Natural killer cell (primary cell): ENCODE measurements at regions not wholly inside any gene's neighbourhood (a gene's known extent, or its start where the extent isn't known, plus 50 kb on each side); places are given as distances from the start of the nearest gene placed in this dataset.
A peak's percentile ranks its signal among the peaks of the same experiment; 100 is the strongest.
"Not testable (repeated sequence)": the region's sequence is repeated elsewhere in the genome, so short reads cannot be mapped to it uniquely, and the experiment has no call there.

Experiments used
- ATAC-seq, 3 donors: fragments of 150-1000 bp in 2 of 3; fragments of 200-7000 bp in 1 of 3; cut with Tn5 transposase; 1 replicate in 1 of 3; 2 replicates in 2 of 3; pipeline ENCODE4 v1.10.0; 2021; ENCODE audit warnings: mild to moderate bottlenecking in 2 of 3, moderate library complexity in 2 of 3
- DNase-seq, 2 donors: peaks; one replicate each; pipeline versions ENCODE4 v3.0.0 to v3.0.0-alpha.2; 2013 to 2021; ENCODE audit warnings: mixed read lengths in 1 of 2
- H3K27ac ChIP-seq: one replicate; pipeline ENCODE4 v1.5.1; 2013; ENCODE audit warnings: mild to moderate bottlenecking, low read length
- H3K27me3 ChIP-seq: one replicate; pipeline ENCODE4 v1.6.1; 2013; ENCODE audit warnings: low read length; ENCODE audit not compliant: control insufficient read depth, insufficient read depth
- H3K36me3 ChIP-seq: one replicate; pipeline ENCODE4 v1.6.1; 2013; ENCODE audit warnings: low read length; ENCODE audit not compliant: control insufficient read depth, insufficient read depth
- H3K4me1 ChIP-seq: one replicate; pipeline ENCODE4 v1.6.1; 2013; ENCODE audit warnings: low read length; ENCODE audit not compliant: control insufficient read depth, insufficient read depth
- H3K4me3 ChIP-seq: one replicate; pipeline ENCODE4 v1.5.1; 2013; ENCODE audit warnings: low read length
- H3K9me3 ChIP-seq: one replicate; pipeline ENCODE4 v1.6.1; 2013; ENCODE audit warnings: low read length; ENCODE audit not compliant: control insufficient read depth, insufficient read depth
- H3K27ac Mint-ChIP-seq, 2 donors: one replicate each; pipeline ENCODE4 v1.8.0; 2022; ENCODE audit warnings: mild to moderate bottlenecking in 2 of 2, mixed read lengths in 2 of 2, moderate library complexity in 1 of 2
- H3K27me3 Mint-ChIP-seq, 2 donors: one replicate each; pipeline ENCODE4 v1.8.0; 2022; ENCODE audit warnings: low read depth in 2 of 2, mixed read lengths in 2 of 2
- H3K36me3 Mint-ChIP-seq: one replicate; pipeline ENCODE4 v1.8.0; 2022; ENCODE audit warnings: mixed read lengths
- H3K4me1 Mint-ChIP-seq, 2 donors: one replicate each; pipeline ENCODE4 v1.8.0; 2022; ENCODE audit warnings: mixed read lengths in 2 of 2
- H3K4me3 Mint-ChIP-seq: one replicate; pipeline ENCODE4 v1.8.0; 2022; ENCODE audit warnings: mild to moderate bottlenecking, moderate library complexity, mixed read lengths
- H3K9me3 Mint-ChIP-seq, 2 donors: one replicate each; pipeline ENCODE4 v1.8.0; 2022; ENCODE audit warnings: mixed read lengths in 2 of 2
- WGBS: methylation state at CpG from one replicate; pipeline ENCODE4 v1.1.7; 2013; ENCODE audit warnings: missing lambda C conversion rate; ENCODE audit not compliant: insufficient coverage; 5-methylcytosine and 5-hydroxymethylcytosine counted together
- intact Hi-C: fragments of 100-400 bp; cut with micrococcal nuclease; formaldehyde crosslinking; loops from one replicate; pipeline ENCODE4 v1.14.2; 2022
- TF ChIP-seq, protein P1 (sequence below): fragments of 200-600 bp; IDR thresholded peaks from one replicate; pipeline ENCODE4 v1.8.0; 2022; ENCODE audit warnings: antibody characterized with exemption

DNA sequence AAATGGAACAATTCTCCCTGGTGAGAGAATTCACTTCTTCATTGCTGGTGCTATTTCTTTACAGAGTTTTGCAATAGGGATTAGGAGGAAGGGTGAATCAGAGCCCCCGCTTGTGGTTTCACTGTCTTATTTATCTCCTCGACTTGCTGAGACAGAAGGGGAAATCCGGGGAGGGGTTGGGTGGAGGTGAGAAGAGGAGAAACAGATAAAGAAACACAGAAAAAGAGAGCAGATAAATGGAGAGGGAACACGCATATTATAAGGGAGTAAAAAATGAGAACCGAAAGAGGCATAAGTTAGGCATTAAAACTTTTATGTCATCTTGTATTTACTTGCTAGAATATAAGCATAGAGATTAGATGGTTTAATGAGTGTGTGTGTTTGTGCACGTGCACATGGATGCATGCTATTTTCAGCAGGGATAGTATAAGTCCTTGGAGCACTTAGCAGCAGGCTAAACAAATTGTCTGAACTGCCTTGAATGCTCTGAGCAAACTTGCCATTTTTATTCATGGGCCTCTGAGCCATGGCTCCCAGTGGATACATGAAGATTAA is 105.0 kb downstream of the OLIG3 start:
- intact Hi-C loops: loop anchor here (2.0 kb wide), 1 partner anchor 46 kb away; no protein-coding TSS in a partner anchor
- Mint-ChIP-seq H3K4me3 (peak overlapping the region; percentile 78), H3K4me1 (peaks cover 92 to 94% of the 10 kb centered on the region in 2 donors), H3K27me3 (no peaks in the 10 kb centered on the region), H3K27ac (peak overlapping the region; percentile 83 to 87), H3K9me3 (peaks cover 0 to 2% of the 10 kb centered on the region in 2 donors), H3K36me3 (peaks cover 34% of the 10 kb centered on the region)
- peaks cover 45% of the 10 kb centered on the region for H3K4me1 ChIP-seq
- ATAC-seq (peak; percentile 92 to 98 (median 93)), DNase-seq (peak; percentile 50 to 87)
- H3K4me3 ChIP-seq: no peak overlapping the region
- TF ChIP-seq, protein P1, sequence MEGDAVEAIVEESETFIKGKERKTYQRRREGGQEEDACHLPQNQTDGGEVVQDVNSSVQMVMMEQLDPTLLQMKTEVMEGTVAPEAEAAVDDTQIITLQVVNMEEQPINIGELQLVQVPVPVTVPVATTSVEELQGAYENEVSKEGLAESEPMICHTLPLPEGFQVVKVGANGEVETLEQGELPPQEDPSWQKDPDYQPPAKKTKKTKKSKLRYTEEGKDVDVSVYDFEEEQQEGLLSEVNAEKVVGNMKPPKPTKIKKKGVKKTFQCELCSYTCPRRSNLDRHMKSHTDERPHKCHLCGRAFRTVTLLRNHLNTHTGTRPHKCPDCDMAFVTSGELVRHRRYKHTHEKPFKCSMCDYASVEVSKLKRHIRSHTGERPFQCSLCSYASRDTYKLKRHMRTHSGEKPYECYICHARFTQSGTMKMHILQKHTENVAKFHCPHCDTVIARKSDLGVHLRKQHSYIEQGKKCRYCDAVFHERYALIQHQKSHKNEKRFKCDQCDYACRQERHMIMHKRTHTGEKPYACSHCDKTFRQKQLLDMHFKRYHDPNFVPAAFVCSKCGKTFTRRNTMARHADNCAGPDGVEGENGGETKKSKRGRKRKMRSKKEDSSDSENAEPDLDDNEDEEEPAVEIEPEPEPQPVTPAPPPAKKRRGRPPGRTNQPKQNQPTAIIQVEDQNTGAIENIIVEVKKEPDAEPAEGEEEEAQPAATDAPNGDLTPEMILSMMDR: no peak
- H3K9me3 ChIP-seq: peaks cover 10% of the 10 kb centered on the region
- no peaks in the 10 kb centered on the region for H3K27me3 ChIP-seq
- peak overlapping the region; percentile 82 for H3K27ac ChIP-seq
- 4% methylated on average over 6 of the region's 6 CpGs for WGBS
- no peaks in the 10 kb centered on the region for H3K36me3 ChIP-seq

DNA sequence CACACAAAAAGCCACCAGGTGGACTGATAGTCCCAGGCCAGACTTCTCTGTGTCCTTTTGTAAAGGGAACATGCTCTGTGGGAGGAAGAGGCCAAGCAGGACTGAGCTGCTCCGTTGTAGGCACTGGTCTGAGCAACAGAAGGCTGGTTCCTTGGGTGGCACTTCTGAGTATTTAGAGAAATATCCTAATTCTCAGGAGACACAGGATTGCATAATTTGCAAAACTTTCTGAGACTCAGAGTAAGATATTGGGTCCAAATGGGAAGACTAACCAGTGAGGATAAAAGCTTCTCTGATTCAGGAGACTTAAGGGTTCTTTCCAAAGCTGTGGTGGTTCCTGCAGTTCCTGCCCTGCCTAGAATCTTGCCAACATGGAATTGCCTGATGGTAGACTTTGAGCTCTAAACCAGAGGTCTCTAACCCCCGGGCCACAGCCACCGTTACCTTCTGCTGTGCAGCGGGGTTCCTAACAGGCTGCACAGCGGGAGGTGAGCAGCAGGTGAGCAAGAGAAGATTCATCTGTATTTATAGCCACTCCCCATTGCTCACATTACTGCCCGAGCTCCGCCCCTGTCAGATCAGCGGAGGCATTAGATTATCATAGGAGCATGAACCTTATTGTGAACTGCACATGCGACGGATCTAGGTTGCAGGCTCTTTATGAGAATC is 107.0 kb downstream of the OLIG3 start:
- Mint-ChIP-seq H3K27ac (peak overlapping the region; percentile 83 to 87), H3K4me3 (peak overlapping the region; percentile 28), H3K36me3 (peaks cover 25% of the 10 kb centered on the region), H3K4me1 (peaks cover 82 to 86% of the 10 kb centered on the region in 2 donors), H3K9me3 (peaks cover 0 to 2% of the 10 kb centered on the region in 2 donors), H3K27me3 (no peaks in the 10 kb centered on the region)
- no peaks in the 10 kb centered on the region for H3K27me3 ChIP-seq
- intact Hi-C loops: no loop called here
- H3K4me3 ChIP-seq: no peak overlapping the region
- peaks cover 45% of the 10 kb centered on the region for H3K4me1 ChIP-seq
- ATAC-seq (no peak), DNase-seq (no peak)
- 89% methylated on average over 10 of the region's 10 CpGs for WGBS
- H3K36me3 ChIP-seq: no peaks in the 10 kb centered on the region
- peak overlapping the region; percentile 12 for H3K27ac ChIP-seq
- H3K9me3 ChIP-seq: peaks cover 10% of the 10 kb centered on the region
- TF ChIP-seq, protein P1: no peak

DNA sequence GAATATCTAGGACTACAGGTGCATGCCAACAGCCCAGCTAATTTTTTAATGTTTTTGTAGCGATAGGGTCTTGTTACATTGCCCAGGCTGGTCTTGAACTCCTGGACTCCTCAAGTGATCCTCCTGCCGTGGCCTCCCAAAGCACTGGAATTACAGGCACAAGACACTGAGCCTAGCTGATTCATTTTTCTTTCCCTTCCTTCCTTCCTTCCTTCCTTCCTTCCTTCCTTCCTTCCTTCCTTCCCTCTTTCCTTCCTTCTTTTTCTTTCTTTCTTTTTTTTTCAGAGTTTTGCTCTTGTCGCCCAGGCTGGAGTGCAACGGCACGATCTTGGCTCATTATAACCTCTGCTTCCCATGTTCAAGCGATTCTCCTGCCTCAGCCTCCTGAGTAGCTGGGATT is 110.9 kb downstream of the OLIG3 start:
- H3K4me1 Mint-ChIP-seq: peaks cover 47 to 60% of the 10 kb centered on the region in 2 donors
- H3K4me3 Mint-ChIP-seq, ATAC-seq, intact Hi-C loops, H3K36me3 ChIP-seq, H3K27ac Mint-ChIP-seq, H3K27ac ChIP-seq, DNase-seq, H3K27me3 Mint-ChIP-seq, H3K27me3 ChIP-seq, H3K9me3 Mint-ChIP-seq, H3K4me3 ChIP-seq: not testable (repeated sequence)
- peaks cover 21% of the 10 kb centered on the region for H3K4me1 ChIP-seq
- peaks cover 22% of the 10 kb centered on the region for H3K36me3 Mint-ChIP-seq
- H3K9me3 ChIP-seq: peaks cover 10% of the 10 kb centered on the region
- whole genome bisulfite sequencing: 98% methylated on average over 6 of the region's 6 CpGs

DNA sequence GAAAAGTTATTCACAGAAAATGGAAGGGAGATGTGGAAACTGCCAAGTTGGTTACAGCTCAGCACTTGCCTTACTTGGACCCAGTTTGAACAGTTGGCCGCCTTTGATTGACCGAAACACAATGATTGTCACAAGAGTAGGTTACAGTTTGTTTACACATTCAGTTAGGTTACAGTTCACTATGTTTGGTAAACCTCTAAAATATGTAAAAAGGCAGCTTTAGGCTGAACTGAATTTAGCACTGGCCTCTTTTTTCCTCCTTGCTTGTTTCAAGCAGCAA is 116.2 kb downstream of the OLIG3 start:
- Histone ChIP-seq H3K36me3 (no peaks in the 10 kb centered on the region), H3K4me1 (no peaks in the 10 kb centered on the region), H3K9me3 (no peaks in the 10 kb centered on the region), H3K27ac (no peak overlapping the region), H3K4me3 (no peak overlapping the region), H3K27me3 (no peaks in the 10 kb centered on the region)
- no peaks in the 10 kb centered on the region for H3K27me3 Mint-ChIP-seq
- H3K36me3 Mint-ChIP-seq: no peaks in the 10 kb centered on the region
- TF ChIP-seq, protein P1: no peak
- intact Hi-C loops: no loop called here
- peaks cover 20 to 26% of the 10 kb centered on the region in 2 donors for H3K4me1 Mint-ChIP-seq
- no peaks in the 10 kb centered on the region for H3K9me3 Mint-ChIP-seq
- H3K4me3 Mint-ChIP-seq: no peak overlapping the region
- 97% methylated on average over 2 of the region's 2 CpGs for WGBS
- ATAC-seq: no peak
- no peak for DNase-seq
- H3K27ac Mint-ChIP-seq: no peak overlapping the region
